PC-9 (cell line): ENCODE measurements at regions not wholly inside any gene's neighbourhood (a gene's known extent, or its start where the extent isn't known, plus 50 kb on each side); places are given as distances from the start of the nearest gene placed in this dataset.

Source experiments
- CTCF ChIP-seq: fragments of 200-600 bp; sonication (generic); conservative IDR thresholded peaks from 2 replicates; pipeline ENCODE4 v1.6.1; 2017; ENCODE audit warnings: mixed run types, antibody characterized with exemption, mild to moderate bottlenecking, moderate library complexity
- EZH2 ChIP-seq: fragments of 200-600 bp; sonication (generic); IDR thresholded peaks from 2 replicates; pipeline ENCODE4 v1.8.0; 2017; ENCODE audit warnings: antibody characterized with exemption, low read depth

DNA sequence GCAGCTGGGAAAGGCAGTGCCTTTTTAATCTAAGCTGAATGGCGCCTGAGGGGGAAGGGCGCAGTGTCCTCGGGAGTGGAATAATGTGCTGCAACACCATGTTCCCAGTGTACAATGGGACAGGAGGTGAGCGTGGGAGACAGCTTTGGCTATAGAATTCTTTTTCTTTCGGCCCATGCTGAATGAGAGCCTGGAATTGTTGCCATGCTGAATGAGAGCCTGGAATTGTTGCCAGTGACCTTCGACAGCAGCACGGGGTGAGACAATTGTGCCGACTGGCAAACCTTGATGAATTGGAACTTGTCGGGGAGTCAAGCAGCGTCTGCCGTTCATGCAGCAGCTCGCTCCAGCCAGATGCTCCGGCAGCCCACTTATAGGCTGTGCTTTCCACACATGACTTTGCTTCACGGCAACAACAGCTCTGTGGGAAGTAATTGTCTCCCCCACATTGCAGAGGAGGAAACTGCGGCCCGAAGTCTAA is 141.4 kb upstream of the E2F8 start:
- TF ChIP-seq CTCF (no peak), EZH2 (no peak)
